ENCODE measurements at regions not wholly inside any gene's neighbourhood (a gene's known extent, or its start where the extent isn't known, plus 50 kb on each side); places are given as distances from the start of the nearest gene placed in this dataset.

DNA sequence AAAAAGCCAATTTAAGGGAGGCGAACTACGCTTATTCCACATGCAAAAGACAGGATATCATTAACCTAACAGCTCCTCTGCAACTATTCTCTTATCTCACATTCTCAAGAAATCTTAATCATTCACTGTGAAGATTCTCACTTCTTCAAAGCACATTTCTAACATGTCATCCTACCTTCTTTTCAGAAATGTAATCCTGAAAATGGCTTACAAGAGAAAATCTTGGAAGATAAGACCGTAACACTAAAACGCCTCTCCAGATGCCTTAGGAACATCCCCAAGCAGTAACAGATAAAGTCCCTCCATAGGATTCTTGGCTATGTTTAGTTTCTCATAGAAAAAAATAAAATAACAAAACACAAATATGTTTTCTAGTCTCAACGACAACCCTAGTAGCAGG is 373.9 kb upstream of the CNTNAP5 start:
- TF ChIP-seq, protein P1, sequence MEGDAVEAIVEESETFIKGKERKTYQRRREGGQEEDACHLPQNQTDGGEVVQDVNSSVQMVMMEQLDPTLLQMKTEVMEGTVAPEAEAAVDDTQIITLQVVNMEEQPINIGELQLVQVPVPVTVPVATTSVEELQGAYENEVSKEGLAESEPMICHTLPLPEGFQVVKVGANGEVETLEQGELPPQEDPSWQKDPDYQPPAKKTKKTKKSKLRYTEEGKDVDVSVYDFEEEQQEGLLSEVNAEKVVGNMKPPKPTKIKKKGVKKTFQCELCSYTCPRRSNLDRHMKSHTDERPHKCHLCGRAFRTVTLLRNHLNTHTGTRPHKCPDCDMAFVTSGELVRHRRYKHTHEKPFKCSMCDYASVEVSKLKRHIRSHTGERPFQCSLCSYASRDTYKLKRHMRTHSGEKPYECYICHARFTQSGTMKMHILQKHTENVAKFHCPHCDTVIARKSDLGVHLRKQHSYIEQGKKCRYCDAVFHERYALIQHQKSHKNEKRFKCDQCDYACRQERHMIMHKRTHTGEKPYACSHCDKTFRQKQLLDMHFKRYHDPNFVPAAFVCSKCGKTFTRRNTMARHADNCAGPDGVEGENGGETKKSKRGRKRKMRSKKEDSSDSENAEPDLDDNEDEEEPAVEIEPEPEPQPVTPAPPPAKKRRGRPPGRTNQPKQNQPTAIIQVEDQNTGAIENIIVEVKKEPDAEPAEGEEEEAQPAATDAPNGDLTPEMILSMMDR (IDR thresholded peaks at IDR 0.05; ENCODE audit: control extremely low read depth, extremely low read depth), result no peak

DNA sequence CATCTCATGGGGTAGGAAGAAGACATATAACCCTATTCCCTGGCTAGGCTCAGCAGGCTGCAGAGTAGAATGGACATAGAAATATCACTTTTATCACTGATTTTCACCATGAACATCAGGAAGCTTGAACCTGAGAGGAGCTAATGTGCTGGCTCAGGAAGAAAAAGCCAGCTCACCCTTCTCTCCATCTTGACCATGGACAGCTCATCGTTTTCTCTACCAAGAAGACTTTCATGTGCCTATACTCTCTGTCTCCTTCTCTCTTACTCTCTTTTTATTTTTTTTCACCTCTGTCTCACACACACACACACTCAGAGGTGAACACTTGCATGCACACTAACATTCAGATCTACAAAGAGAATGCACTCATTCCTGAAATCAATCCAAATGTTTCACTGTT is 372.8 kb upstream of the CNTNAP5 start:
- Histone ChIP-seq H3K9ac (ENCODE audit: insufficient read depth in 1 of 2, low read length in 2 of 2) (no peak overlapping the region), H3K27me3 (ENCODE audit: control insufficient read depth in 3 of 3, insufficient read depth in 3 of 3, low read length in 2 of 3) (no peaks in the 10 kb centered on the region), H3K27ac (ENCODE audit: low read depth in 1 of 2, low read length in 1 of 2) (no peak overlapping the region), H3K9me3 (ENCODE audit: control insufficient read depth in 4 of 4, insufficient read depth in 3 of 4, low read length in 3 of 4) (no peaks in the 10 kb centered on the region), H3K36me3 (ENCODE audit: control insufficient read depth in 4 of 4, insufficient read depth in 4 of 4, low read length in 4 of 4) (no peaks in the 10 kb centered on the region), H3K4me1 (ENCODE audit: control insufficient read depth in 5 of 5, insufficient read depth in 5 of 5, low read length in 5 of 5) (no peaks in the 10 kb centered on the region), H3K4me3 (no peak overlapping the region)
- TF ChIP-seq, protein P1 (IDR thresholded peaks at IDR 0.05; ENCODE audit: control extremely low read depth, extremely low read depth), result no peak
- ATAC-seq (ENCODE audit: insufficient read depth, low FRiP score) (no peak), DNase-seq (no peak)
- 77 to 80% methylated on average over 1 of the region's 1 CpG for WGBS, 2 donors

More for the DNA sequence above, 373.9 kb upstream of the CNTNAP5 start:
- no peak for ATAC-seq (ENCODE audit: insufficient read depth, low FRiP score)
- Histone ChIP-seq H3K36me3 (ENCODE audit: control insufficient read depth in 4 of 4, insufficient read depth in 4 of 4, low read length in 4 of 4) (no peaks in the 10 kb centered on the region), H3K27ac (ENCODE audit: low read depth in 1 of 2, low read length in 1 of 2) (no peak overlapping the region), H3K9me3 (ENCODE audit: control insufficient read depth in 4 of 4, insufficient read depth in 3 of 4, low read length in 3 of 4) (no peaks in the 10 kb centered on the region), H3K9ac (ENCODE audit: insufficient read depth in 1 of 2, low read length in 2 of 2) (no peak overlapping the region), H3K4me3 (no peak overlapping the region), H3K4me1 (ENCODE audit: control insufficient read depth in 5 of 5, insufficient read depth in 5 of 5, low read length in 5 of 5) (no peaks in the 10 kb centered on the region), H3K27me3 (ENCODE audit: control insufficient read depth in 3 of 3, insufficient read depth in 3 of 3, low read length in 2 of 3) (no peaks in the 10 kb centered on the region)
- DNase-seq, result no peak
- WGBS, 2 donors, result 74 to 83% methylated on average over 5 of the region's 5 CpGs

- no peak overlapping the region for H3K4me3 ChIP-seq
- H3K36me3 ChIP-seq (ENCODE audit: control insufficient read depth in 4 of 4, insufficient read depth in 4 of 4, low read length in 4 of 4), result no peaks in the 10 kb centered on the region
- H3K9ac ChIP-seq (ENCODE audit: insufficient read depth in 1 of 2, low read length in 2 of 2), result no peak overlapping the region
- DNase-seq (no peak), ATAC-seq (ENCODE audit: insufficient read depth, low FRiP score) (no peak)
- no peak overlapping the region for H3K27ac ChIP-seq (ENCODE audit: low read depth in 1 of 2, low read length in 1 of 2)
- H3K4me1 ChIP-seq (ENCODE audit: control insufficient read depth in 5 of 5, insufficient read depth in 5 of 5, low read length in 5 of 5), result no peaks in the 10 kb centered on the region
- 58 to 87% methylated on average over 3 to 4 of the region's 4 CpGs for WGBS, 2 donors
- no peaks in the 10 kb centered on the region for H3K27me3 ChIP-seq (ENCODE audit: control insufficient read depth in 3 of 3, insufficient read depth in 3 of 3, low read length in 2 of 3)
- TF ChIP-seq, protein P1 (IDR thresholded peaks at IDR 0.05; ENCODE audit: control extremely low read depth, extremely low read depth), result no peak
- H3K9me3 ChIP-seq (ENCODE audit: control insufficient read depth in 4 of 4, insufficient read depth in 3 of 4, low read length in 3 of 4), result peaks cover 0 to 10% (median 0%) of the 10 kb centered on the region in 4 donors
These were observed 368.5 kb upstream of the CNTNAP5 start for GRCh38 chr2:123656590-123656989.

- ATAC-seq (ENCODE audit: insufficient read depth, low FRiP score) (no peak), DNase-seq (no peak)
- WGBS, 2 donors, result 88 to 92% methylated on average over 1 of the region's 1 CpG
- no peaks in the 10 kb centered on the region for H3K36me3 ChIP-seq (ENCODE audit: control insufficient read depth in 4 of 4, insufficient read depth in 4 of 4, low read length in 4 of 4)
- H3K4me3 ChIP-seq, result no peak overlapping the region
- no peaks in the 10 kb centered on the region for H3K4me1 ChIP-seq (ENCODE audit: control insufficient read depth in 5 of 5, insufficient read depth in 5 of 5, low read length in 5 of 5)
- TF ChIP-seq, protein P1 (IDR thresholded peaks at IDR 0.05; ENCODE audit: control extremely low read depth, extremely low read depth), result no peak
- no peak overlapping the region for H3K27ac ChIP-seq (ENCODE audit: low read depth in 1 of 2, low read length in 1 of 2)
- peaks cover 0 to 11% (median 0%) of the 10 kb centered on the region in 4 donors for H3K9me3 ChIP-seq (ENCODE audit: control insufficient read depth in 4 of 4, insufficient read depth in 3 of 4, low read length in 3 of 4)
- no peak overlapping the region for H3K9ac ChIP-seq (ENCODE audit: insufficient read depth in 1 of 2, low read length in 2 of 2)
- no peaks in the 10 kb centered on the region for H3K27me3 ChIP-seq (ENCODE audit: control insufficient read depth in 3 of 3, insufficient read depth in 3 of 3, low read length in 2 of 3)
These were observed 366.0 kb upstream of the CNTNAP5 start for GRCh38 chr2:123659120-123659519.
